GM18498 (cell line): ENCODE measurements at regions not wholly inside any gene's neighbourhood (a gene's known extent, or its start where the extent isn't known, plus 50 kb on each side); places are given as distances from the start of the nearest gene placed in this dataset.
"Not testable (repeated sequence)": the region's sequence is repeated elsewhere in the genome, so short reads cannot be mapped to it uniquely, and the experiment has no call there.

Source experiments
- ATAC-seq: cut with Tn5 transposase; IDR thresholded peaks from one replicate; pipeline ENCODE4 v1.9.1; 2021; ENCODE audit warnings: mild to moderate bottlenecking, moderate library complexity; ENCODE audit not compliant: unreplicated experiment

DNA sequence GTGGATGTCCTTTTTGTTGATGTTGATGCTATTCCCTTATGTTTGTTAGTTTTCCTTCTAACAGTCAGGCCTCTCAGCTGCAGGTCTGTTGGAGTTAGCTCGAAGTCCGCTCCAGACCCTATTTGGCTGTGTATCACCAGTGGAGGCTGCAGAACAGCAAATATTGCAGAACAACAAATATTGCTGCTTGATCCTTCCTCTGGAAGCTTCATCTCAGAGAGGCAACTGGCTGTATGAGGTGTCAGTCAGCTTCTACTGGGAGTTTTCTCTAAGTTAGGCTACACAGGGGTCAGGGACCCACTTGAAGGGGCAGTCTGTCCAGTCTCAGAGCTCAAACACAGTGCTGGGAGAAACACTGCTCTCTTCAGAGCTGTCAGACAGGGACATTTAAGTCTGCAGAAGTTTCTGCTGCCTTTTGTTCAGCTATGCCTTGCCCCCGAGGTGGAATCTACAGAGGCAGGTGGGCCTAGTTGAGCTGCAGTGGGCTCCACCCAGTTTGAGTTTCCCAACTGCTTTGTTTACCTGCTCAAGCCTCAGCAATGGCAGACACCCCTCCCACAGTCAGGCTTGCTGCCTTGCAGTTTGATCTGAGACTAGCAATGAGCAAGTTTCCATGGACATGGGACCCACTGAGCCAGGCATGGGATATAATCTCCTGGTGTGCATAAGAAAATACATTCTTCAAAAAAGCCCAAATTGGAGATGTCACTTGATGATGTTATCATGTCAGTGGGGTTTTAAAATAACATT, 99.5 kb downstream of the KDM5D start:
- ATAC-seq = no peak

DNA sequence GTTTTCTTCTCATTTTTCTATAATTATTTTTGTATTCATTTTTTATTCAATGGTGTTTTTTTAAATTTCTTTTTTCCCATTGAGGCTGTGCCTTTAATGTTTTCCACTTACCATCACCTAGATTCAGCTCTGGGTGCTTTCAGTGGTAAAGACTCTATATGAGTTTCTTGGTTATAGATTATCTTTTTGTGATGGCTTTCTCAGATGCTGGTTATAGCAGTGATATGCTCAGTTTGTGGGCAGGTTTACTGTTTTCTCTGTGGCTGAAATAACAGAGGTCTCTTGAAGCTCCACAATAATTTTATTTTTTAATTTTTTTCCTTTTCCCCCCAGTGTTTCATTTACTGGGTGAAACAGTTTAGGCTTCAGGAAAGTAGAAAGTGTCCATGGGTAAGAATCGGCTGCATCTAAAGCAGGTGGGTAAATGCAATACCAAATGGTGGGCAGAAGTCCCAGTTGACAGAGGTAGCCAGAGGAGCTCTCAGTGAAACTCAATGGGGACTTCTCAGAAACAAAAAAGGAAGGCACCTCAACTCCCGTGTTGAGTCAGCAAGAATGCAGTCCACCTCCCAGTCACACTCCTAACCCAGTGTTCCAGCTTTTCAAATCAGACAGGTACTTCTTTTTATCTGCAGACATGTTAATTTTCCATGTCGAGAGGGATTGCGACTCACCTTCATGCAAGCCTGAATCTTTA, 106.7 kb downstream of the KDM5D start:
- peak; percentile 78 for ATAC-seq

DNA sequence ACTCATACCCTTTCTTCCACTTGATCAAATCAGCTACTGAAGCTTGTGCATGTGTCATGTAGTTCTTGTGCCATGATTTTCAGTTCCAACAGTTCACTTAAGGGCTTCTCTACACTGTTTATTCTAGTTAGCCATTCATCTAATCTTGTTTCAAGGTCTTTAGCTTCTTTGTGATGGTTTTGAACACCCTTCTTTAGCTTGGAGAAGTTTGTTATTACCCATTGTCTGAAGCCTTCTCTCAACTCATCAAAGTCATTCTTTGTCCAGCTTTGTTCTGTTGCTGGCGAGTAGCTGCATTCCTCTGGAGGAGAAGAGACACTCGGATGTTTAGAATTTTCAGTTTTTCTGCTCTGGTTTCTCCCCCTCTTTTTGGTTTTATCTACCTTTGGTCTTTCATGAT, 115.6 kb downstream of the KDM5D start:
- no peak for ATAC-seq

DNA sequence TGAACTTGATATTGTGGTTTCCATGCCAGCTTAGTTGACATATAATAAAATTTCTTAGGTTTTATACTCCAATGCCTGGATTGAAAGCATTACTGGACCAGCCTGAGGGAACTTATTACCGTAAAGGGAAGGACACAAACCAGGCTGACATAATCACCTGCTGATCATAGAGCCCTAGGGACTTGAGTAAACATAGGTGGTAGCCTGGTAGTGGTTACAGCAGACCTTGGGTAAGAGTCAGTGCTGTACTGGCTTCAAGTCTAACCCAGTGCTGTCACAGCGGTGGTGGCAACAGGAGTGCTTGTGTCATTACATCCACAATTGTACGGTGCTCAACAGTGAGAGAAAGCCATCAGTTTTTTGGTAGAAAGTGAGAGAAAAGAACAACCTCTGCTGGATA, 122.1 kb downstream of the KDM5D start:
- no peak for ATAC-seq

DNA sequence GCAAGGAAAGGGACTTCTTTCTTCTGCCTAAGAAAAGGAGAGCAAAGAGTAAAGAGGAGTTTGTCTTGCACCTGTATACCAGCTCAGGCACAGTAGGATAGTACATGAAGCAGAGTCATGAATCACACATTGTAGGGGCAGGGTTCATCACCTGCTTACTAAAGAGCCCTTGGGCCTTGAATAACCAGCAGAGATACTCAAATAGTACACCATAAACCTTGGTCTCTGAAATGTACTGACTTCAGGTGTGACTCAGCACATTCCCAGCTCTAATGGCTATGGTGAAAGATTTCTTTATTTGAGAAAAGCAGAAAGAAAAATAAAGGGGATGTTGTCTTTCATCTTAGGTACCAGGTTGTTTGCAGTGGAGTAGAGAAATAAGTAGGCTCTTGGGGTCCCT, 122.8 kb downstream of the KDM5D start:
- no peak for ATAC-seq

DNA sequence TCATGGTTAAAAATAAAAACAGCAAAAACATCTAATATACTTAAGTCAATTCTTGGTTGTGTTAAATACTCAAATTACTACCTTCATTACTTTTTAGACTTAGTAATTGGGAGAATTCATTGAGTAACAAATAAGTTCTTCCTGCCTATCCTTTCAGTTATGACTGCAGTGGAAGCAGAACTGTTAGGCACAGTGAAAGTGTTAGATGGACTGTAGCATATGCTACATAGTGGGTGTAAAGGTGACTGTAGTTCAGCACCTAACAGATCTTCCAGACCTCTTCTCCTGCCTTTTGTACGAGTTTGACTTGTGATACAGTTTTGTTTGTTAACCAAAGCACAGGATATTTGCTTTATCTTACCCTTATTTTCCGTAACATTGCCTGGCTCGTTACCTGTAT, 143.4 kb downstream of the KDM5D start:
- ATAC-seq = peak; percentile 53

DNA sequence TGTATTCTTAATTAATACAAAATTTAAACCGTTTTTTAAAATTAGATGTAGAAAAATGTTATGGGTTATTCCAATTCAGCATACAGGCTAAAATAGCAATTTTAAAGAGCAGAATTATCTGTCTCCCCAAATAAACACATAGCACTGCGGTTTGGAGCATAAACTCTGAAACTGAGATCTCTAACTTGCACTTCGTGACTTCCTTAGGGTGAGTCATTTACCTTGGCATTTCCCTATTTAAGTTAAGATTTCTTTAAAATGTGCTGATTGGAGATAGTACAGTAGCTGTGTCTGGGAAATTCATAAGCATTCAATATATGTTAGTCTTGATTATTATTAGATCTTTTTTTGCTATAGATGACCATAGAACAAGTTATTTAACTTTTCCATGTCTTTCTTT, 143.8 kb downstream of the KDM5D start:
- peak; percentile 76 for ATAC-seq

DNA sequence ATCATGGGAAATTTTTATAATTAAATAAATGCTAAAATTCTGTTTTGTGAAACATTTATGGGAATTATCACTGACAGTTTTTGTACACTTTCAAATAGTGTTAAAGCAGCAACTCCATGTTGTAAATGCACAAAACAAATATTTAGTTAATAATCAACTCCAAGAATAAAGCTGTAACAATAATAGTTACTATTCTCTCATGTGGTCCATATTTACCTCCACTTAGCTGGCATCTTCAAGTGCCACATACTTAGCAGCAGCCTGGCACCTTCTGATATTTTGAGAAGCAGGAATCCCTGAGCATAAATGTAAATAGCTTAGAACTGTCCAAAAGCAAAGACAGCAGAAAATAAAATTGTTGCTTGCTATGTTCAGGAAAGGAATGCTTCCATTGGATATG, 154.3 kb downstream of the KDM5D start:
- ATAC-seq = no peak

DNA sequence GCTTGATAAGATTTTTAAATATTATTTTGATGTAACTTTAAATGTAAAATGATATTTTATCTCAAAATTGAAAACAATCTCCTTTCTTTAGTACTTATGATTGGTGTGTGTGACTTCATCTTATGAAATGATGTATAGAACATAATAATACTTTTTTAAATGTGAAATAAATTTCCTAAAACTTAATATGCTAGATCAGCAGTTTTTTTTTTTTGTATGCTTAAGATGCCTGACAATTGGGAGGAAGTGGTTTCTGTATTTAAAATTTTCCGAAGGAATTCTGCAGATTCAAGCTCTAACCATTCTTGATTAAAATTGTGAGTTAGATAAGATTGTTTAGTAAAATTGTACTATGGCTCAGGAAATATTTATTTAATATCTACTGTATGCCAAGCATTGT, 154.9 kb downstream of the KDM5D start:
- ATAC-seq = no peak

DNA sequence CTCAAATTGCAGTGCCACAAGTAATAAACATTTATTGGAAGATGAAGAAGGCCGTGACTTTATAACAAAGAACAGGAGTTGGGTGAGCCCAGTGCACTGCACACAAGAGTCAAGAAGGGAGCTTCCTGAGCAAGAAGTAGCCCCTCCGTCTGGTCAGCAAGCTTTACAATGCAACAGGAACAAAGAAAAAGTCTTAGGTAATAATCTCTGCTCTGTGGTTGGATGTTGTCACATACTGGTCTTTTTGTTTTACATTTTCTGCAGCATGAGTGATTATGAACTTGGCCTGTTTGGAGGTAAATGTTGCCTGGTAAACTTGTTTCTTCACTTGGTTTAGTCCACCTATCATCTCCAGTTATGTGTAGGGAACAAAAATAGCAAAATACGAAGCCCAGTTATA, 157.2 kb downstream of the KDM5D start:
- ATAC-seq = no peak

DNA sequence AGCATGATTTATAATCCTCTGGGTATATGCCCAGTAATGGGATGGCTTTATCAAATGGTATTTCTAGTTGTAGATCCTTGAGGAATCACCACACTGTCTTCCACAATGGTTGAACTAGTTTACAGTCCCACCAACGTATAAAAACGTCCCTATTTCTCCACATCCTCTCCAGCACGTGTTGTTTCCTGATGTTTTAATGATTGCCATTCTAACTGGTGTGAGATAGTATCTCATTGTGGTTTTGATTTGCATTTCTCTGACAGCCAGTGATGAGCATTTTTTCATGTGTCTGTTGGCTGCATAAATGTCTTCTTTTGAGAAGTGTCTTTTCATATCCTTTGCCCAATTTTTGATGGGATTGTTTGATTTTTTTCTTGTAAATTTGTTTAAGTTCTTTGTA, 163.5 kb downstream of the KDM5D start:
- not testable (repeated sequence) for ATAC-seq

DNA sequence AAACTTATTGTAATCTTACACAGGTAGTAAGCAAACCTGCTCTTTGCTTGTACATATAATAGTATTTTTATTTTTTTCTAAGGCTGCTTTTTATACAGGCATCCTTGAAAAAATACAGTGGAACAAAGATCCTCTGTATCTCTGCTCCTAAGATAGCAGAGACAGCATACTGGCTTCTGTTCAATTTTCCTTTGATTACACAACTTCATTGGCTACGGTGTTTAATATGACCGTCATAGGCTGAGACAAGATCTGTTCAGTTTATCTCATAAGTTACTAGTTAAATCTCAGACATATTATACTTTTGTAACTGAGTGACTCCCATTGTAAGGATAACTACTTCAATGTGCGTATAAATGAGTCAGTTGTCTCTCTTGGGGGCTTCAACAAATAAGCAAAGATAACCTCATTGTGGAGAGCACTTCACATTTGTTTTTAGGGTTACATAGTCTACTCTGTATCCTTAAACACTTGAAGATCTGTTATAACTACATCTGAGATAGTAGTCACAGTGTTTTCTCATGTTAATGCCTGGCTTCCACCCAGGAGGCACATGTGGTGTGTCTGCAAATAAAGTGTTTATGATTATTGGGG, 166.1 kb downstream of the KDM5D start:
- ATAC-seq = no peak

DNA sequence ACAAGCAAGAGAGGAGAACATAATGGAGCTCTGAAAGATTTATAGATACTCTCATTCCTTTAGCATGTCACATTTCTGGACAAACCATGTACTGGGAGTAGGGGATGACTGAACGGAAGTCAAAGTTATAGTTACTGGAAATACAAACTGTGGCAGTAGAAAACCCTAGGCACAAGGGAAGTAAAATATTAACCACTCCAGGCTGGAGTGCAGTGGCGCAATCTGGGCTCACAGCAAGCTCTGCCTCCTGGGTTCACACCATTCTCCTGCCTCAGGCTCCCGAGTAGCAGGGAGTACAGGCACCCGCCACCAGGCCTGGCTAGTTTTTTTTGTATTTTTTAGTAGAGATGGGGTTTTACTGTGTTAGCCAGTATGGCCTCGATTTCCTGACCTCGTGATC, 167.3 kb downstream of the KDM5D start:
- ATAC-seq = no peak

DNA sequence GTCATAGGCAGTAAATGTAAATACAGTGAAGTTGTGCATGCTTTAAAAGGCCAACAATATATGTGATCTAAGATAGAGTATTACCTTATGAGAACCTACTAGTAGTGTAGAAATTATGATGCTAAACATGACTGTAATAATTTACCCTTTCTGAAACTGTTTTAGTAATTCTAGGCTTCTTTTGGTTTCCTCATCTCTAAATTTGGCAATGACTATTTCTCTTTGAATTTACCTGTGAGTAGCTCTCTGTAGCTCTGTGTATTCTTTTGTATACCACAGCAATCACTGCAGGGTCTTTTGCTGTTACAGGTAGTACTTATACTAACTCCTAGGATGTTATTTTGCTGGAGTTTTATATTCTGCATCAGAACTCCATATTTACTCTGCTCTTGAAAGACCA, 169.6 kb downstream of the KDM5D start:
- peak; percentile 41 for ATAC-seq

DNA sequence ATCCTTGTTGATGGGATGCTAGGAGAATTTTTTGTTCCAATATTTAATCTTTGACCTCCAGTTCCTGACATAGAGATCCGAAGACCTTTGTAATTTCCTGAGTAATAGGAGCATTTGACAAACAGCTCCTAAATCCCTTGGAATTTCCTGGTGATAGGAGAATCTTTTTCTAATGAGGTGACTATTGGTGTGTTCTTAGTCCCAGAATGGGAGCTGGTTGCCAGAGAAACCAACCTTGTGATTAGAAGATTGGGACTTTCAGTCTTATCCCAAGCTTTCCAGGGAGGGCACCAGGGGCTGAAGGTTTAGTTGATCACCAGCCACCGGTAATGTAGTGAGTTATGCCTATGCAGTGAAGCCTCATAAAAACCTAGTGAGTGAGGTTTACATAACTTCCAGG, 170.9 kb downstream of the KDM5D start:
- no peak for ATAC-seq

DNA sequence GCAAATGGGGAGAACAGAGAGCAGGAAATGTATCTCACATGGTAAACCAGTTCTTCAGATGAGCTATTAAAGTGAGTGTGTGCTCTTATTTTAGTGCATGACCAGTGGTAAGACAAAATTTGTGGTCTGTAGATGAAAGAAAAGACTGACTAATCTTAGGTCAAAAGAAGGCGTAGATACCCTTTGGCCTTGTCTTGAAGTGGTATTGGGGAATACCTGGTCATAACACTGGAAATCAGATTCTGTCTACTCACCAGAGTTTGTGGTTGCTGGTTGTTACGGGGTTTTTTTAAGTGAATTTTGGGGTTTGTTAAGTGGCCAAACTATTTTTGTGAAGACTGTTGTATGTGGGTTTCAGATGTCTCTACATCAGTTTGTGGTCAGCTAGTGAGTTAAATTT, 173.5 kb downstream of the KDM5D start:
- ATAC-seq = peak; percentile 39

DNA sequence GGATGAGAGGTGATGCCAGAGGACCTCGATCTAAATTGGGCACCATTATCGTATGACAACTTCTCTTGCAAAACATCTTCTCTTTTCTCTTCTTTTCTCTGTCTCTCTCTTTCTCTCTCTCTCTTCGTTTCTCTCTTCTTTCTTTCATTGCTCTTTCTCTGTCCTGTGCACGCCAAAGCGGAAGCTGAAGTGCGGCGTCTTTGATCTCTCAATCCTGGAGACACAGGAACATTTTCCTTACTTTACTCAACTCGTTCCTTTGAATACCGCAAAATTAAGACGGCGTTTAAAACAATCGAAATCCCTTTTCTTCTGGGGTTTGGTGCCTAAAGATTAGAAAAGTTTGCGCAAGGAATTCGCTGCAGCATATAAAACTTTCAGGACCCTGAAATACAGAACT, 176.6 kb downstream of the KDM5D start:
- peak; percentile 3 for ATAC-seq

DNA sequence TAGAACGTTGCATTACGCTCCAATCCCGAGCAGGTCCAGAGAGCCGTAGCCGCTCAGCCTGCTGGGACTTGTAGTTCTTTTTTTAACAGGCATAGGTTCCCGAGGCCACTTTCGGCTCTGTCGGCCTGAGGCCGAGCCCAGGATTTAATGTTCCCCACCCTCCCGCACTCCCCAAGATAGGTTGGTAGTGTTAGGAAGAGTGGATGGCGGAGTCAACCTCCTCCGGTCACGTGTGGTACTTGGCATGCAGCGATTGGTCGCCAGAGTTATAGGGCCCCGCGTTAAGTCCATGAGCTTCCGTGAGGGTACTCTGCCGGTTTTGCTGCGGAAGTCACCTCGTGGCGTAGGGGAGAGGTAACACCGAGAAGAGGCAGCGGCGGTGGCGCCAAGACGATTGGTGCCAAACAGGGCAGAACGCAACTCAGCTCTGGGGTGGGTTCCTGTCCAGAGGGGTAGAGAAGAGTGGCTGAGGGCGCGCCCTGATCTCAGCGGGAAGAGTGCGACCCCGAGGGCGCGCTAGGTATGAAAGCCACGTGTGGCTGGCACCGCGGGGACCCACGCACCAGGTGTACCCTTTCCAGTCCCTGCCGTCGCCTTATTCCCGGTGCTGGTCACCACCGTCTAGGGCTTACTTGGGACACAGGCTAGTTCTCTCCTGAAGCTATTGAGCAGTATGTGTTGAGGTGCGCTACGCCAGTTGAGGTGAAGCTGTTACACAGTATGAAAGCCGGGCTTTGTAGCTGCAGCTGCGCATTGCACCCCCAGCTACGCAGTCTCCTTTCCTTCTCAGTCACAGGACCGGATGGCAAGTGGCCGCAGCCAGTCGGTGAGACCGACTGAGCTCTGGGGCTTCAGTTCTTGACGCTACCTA, 177.2 kb downstream of the KDM5D start:
- ATAC-seq = peak; percentile 77

DNA sequence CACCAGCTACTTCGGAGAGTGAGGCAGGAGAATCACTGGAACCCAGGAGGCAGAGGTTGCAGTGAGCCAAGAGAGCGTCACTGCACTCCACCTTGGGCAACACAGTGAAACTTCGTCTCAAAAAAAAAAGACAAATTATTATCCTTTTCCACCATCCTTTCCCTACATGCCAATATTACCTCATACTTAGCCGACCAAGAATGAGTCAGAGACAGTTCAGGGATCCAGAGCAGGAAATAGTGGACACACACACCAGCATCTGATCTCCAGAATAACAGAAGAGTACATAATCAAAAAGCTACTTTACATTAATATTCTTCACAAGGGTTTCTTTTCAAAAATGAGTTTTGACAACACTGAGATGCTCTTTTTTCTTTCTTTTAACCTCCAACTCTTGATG, 185.4 kb downstream of the KDM5D start:
- no peak for ATAC-seq

DNA sequence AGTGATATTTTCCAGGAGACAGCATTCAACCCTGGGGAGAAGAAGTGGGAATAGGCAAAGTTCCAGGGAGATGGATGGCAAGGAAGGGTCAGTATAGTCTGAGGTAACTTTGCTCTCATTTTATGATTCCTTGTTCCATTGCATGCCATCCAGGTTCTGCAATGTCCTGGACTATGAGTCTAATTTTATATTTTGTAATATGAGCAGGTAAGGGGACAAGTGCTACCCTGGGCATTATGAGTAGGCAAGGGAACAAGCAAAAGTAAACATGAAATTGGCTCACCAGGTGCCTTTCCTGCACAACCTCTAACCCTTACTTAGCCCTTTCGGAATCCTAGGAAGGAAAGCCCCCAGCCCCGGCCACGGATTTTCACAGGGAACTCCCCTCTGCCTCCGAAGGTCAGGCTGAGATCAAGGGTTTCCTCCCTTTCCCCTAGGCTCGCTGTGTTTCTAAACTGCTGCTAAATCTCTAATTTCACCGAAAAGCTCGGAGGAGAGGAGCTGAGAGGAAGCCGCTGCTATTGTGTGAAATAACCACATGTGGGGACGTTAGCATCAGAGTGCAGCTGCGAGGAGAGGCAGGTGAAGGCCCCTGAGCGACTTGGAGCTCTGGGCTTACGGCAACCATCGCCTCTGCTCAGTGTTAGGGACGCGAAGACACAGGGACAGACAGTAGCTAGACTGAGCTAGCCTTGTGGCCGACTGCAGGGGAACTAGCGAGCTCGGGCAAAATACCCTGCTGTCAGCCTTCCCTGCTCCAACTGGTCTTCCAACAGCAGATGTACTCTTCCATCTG, 194.7 kb downstream of the KDM5D start:
- ATAC-seq = no peak
